H9 (cell line): ENCODE measurements at regions not wholly inside any gene's neighbourhood (a gene's known extent, or its start where the extent isn't known, plus 50 kb on each side); places are given as distances from the start of the nearest gene placed in this dataset.

ENCODE experiments used
- DNase-seq: peaks from one replicate; pipeline ENCODE4 v3.0.0-alpha.2; 2017
- H2AFZ ChIP-seq: one replicate; pipeline ENCODE4 v1.6.1; 2013; ENCODE audit warnings: mild to moderate bottlenecking, low read length, control low read depth, moderate library complexity
- H2AK5ac ChIP-seq: 2 replicates; pipeline ENCODE4 v1.6.1; 2013; ENCODE audit warnings: low read length, control low read depth, mixed read lengths; ENCODE audit not compliant: insufficient read length
- H2BK120ac ChIP-seq: one replicate; pipeline ENCODE4 v1.6.1; 2013; ENCODE audit warnings: low read depth, mild to moderate bottlenecking, low read length, control low read depth, inconsistent platforms; ENCODE audit not compliant: poor library complexity, severe bottlenecking
- H2BK12ac ChIP-seq: 2 replicates; pipeline ENCODE4 v1.6.1; 2013; ENCODE audit warnings: low read length, control low read depth, mixed read lengths, low read depth; ENCODE audit not compliant: insufficient read length
- H2BK15ac ChIP-seq: 2 replicates; pipeline ENCODE4 v1.6.1; 2013; ENCODE audit warnings: low read depth, low read length, control low read depth
- H2BK20ac ChIP-seq: one replicate; pipeline ENCODE4 v1.6.1; 2013; ENCODE audit warnings: low read depth, mild to moderate bottlenecking, low read length, control low read depth, inconsistent platforms; ENCODE audit not compliant: poor library complexity, severe bottlenecking
- H2BK5ac ChIP-seq: 2 replicates; pipeline ENCODE4 v1.6.1; 2013; ENCODE audit warnings: low read length, control low read depth, mixed read lengths; ENCODE audit not compliant: insufficient read length
- H3K14ac ChIP-seq: 2 replicates; pipeline ENCODE4 v1.6.1; 2013; ENCODE audit warnings: low read length, control low read depth; ENCODE audit not compliant: insufficient read depth
- H3K18ac ChIP-seq: 2 replicates; pipeline ENCODE4 v1.6.1; 2013; ENCODE audit warnings: low read depth, mild to moderate bottlenecking, mixed read lengths, low read length, control low read depth; ENCODE audit not compliant: insufficient read length
- H3K23ac ChIP-seq: 2 replicates; pipeline ENCODE4 v1.6.1; 2013; ENCODE audit warnings: low read length, control low read depth, mixed read lengths, low read depth; ENCODE audit not compliant: insufficient read length
- H3K23me2 ChIP-seq: 2 replicates; pipeline ENCODE4 v1.6.1; 2013; ENCODE audit warnings: low read depth, mild to moderate bottlenecking, mixed read lengths, low read length, control low read depth; ENCODE audit not compliant: insufficient read length, poor library complexity, severe bottlenecking
- H3K27ac ChIP-seq: 2 replicates; pipeline ENCODE4 v1.5.1; 2013; ENCODE audit warnings: low read length, control low read depth, mixed read lengths, low read depth; ENCODE audit not compliant: insufficient read length
- H3K27me3 ChIP-seq: 2 replicates; pipeline ENCODE4 v1.6.1; 2013; ENCODE audit warnings: low read length, control low read depth, inconsistent platforms; ENCODE audit not compliant: insufficient read depth
- H3K4ac ChIP-seq: 2 replicates; pipeline ENCODE4 v1.6.1; 2013; ENCODE audit warnings: low read depth, mild to moderate bottlenecking, control low read depth, inconsistent platforms, low read length, moderate library complexity
- H3K4me1 ChIP-seq: 2 replicates; pipeline ENCODE4 v1.6.1; 2013; ENCODE audit warnings: low read length, control low read depth, inconsistent platforms; ENCODE audit not compliant: insufficient read depth
- H3K4me2 ChIP-seq: 2 replicates; pipeline ENCODE4 v1.6.1; 2013; ENCODE audit warnings: low read length, control low read depth, mixed read lengths; ENCODE audit not compliant: insufficient read length, insufficient read depth
- H3K56ac ChIP-seq: 2 replicates; pipeline ENCODE4 v1.6.1; 2013; ENCODE audit warnings: low read depth, mild to moderate bottlenecking, mixed read lengths, low read length, control low read depth; ENCODE audit not compliant: insufficient read length
- H3K79me1 ChIP-seq: 2 replicates; pipeline ENCODE4 v1.6.1; 2013; ENCODE audit warnings: low read depth, mild to moderate bottlenecking, moderate library complexity, low read length, control low read depth, inconsistent platforms; ENCODE audit not compliant: insufficient read depth, poor library complexity, severe bottlenecking
- H3K79me2 ChIP-seq: 2 replicates; pipeline ENCODE4 v1.6.1; 2013; ENCODE audit warnings: low read length, control low read depth, inconsistent platforms; ENCODE audit not compliant: insufficient read depth
- H3K9ac ChIP-seq: 2 replicates; pipeline ENCODE4 v1.6.1; 2013; ENCODE audit warnings: low read length, control low read depth, mixed read lengths; ENCODE audit not compliant: insufficient read length; ENCODE audit errors: extremely low read depth
- H3K9me3 ChIP-seq: one replicate; pipeline ENCODE4 v1.6.1; 2013; ENCODE audit warnings: low read depth, low read length, inconsistent platforms; ENCODE audit not compliant: control insufficient read depth
- H3T11ph ChIP-seq: one replicate; pipeline ENCODE4 v1.6.1; 2013; ENCODE audit warnings: mild to moderate bottlenecking, low read length, control low read depth, inconsistent platforms
- H4K20me1 ChIP-seq: one replicate; pipeline ENCODE4 v1.6.1; 2013; ENCODE audit not compliant: control insufficient read depth, insufficient read length, insufficient read depth
- H4K5ac ChIP-seq: 2 replicates; pipeline ENCODE4 v1.6.1; 2013; ENCODE audit warnings: low read depth, mild to moderate bottlenecking, mixed read lengths, low read length, control low read depth; ENCODE audit not compliant: insufficient read length
- H4K8ac ChIP-seq: replicated peaks from 2 replicates; pipeline ENCODE4 v1.6.1; 2013; ENCODE audit warnings: low read length, control low read depth, mixed read lengths, low read depth; ENCODE audit not compliant: insufficient read length
- H4K91ac ChIP-seq: 2 replicates; pipeline ENCODE4 v1.6.1; 2013; ENCODE audit warnings: low read depth, mild to moderate bottlenecking, moderate library complexity, mixed read lengths, low read length, control low read depth; ENCODE audit not compliant: insufficient read length
- H3K27ac Mint-ChIP-seq, 3 experiments: 2 replicates in 2 of 3; 3 replicates in 1 of 3; pipeline ENCODE4 v1.8.0; 2020 to 2021; ENCODE audit warnings: mixed read lengths in 3 of 3, mild to moderate bottlenecking in 1 of 3, moderate library complexity in 1 of 3
- H3K27me3 Mint-ChIP-seq: 2 replicates; pipeline ENCODE4 v1.8.0; 2021; ENCODE audit warnings: low read depth, mild to moderate bottlenecking, moderate library complexity, mixed read lengths
- H3K36me3 Mint-ChIP-seq, 3 experiments: 2 replicates in 2 of 3; 3 replicates in 1 of 3; pipeline ENCODE4 v1.8.0; 2020 to 2021; ENCODE audit warnings: low read depth in 3 of 3, mixed read lengths in 3 of 3; ENCODE audit not compliant: insufficient read depth in 1 of 3
- H3K4me1 Mint-ChIP-seq, 2 experiments: 2 replicates each; pipeline ENCODE4 v1.8.0; 2020; ENCODE audit warnings: mixed read lengths in 2 of 2
- H3K4me3 Mint-ChIP-seq, 2 experiments: 2 replicates in 1 of 2; 3 replicates in 1 of 2; pipeline ENCODE4 v1.8.0; 2020 to 2021; ENCODE audit warnings: mild to moderate bottlenecking in 2 of 2, mixed read lengths in 2 of 2, moderate library complexity in 1 of 2
- H3K9me3 Mint-ChIP-seq, 2 experiments: 2 replicates in 1 of 2; 3 replicates in 1 of 2; pipeline ENCODE4 v1.8.0; 2020; ENCODE audit warnings: mild to moderate bottlenecking in 2 of 2, mixed read lengths in 2 of 2, moderate library complexity in 1 of 2
- CTCF ChIP-seq: fragments of 200-600 bp; sonication (generic); conservative IDR thresholded peaks from 3 replicates; pipeline ENCODE4 v1.8.0; 2021; ENCODE audit warnings: antibody characterized with exemption, mild to moderate bottlenecking

- no peak overlapping the region for H3K4me2 ChIP-seq
- no peaks in the 10 kb centered on the region for H3K4me1 ChIP-seq
- H3K36me3 Mint-ChIP-seq: no peaks in the 10 kb centered on the region
- no peaks in the 10 kb centered on the region for H3K79me2 ChIP-seq
- H3K9ac ChIP-seq: no peak overlapping the region
- H2BK20ac ChIP-seq: no peak overlapping the region
- no peaks in the 10 kb centered on the region for H3K79me1 ChIP-seq
- H4K20me1 ChIP-seq: no peaks in the 10 kb centered on the region
- no peak overlapping the region for H3K56ac ChIP-seq
- no peak overlapping the region for H2BK12ac ChIP-seq
- H2BK15ac ChIP-seq: no peak overlapping the region
- no peak overlapping the region for H3K23ac ChIP-seq
- no peak overlapping the region for H3K4ac ChIP-seq
- H3K23me2 ChIP-seq: no peaks in the 10 kb centered on the region
- H3K27me3 ChIP-seq: no peaks in the 10 kb centered on the region
- no peak overlapping the region for H3K4me3 Mint-ChIP-seq
- H2AK5ac ChIP-seq: no peak overlapping the region
- H4K8ac ChIP-seq: no peak overlapping the region
- H2BK120ac ChIP-seq: no peak overlapping the region
- H4K5ac ChIP-seq: no peak overlapping the region
- H4K91ac ChIP-seq: no peak overlapping the region
- no peak overlapping the region for H3T11ph ChIP-seq
- H3K27ac ChIP-seq: no peak overlapping the region
- H3K9me3 ChIP-seq: no peaks in the 10 kb centered on the region
- H3K27ac Mint-ChIP-seq: no peak overlapping the region
- no peak for DNase-seq
- H3K4me1 Mint-ChIP-seq: peaks cover 0 to 2% of the 10 kb centered on the region in 2 experiments; a peak in 1 of 4 replicates
- H2AFZ ChIP-seq: no peak overlapping the region
- H3K9me3 Mint-ChIP-seq: no peaks in the 10 kb centered on the region
- no peak overlapping the region for H2BK5ac ChIP-seq
- no peaks in the 10 kb centered on the region for H3K27me3 Mint-ChIP-seq
- no peak overlapping the region for H3K18ac ChIP-seq
- TF ChIP-seq CTCF: no peak
- no peak overlapping the region for H3K14ac ChIP-seq
Measured at GRCh38 chr4:114271031-114271430, 291.6 kb upstream of the ARSJ start.
